Heart left ventricle (tissue), 13 donors: ENCODE measurements at regions not wholly inside any gene's neighbourhood (a gene's known extent, or its start where the extent isn't known, plus 50 kb on each side); places are given as distances from the start of the nearest gene placed in this dataset.

Experiments
- POLR2A ChIP-seq, 2 donors: fragments of 450-650 bp; IDR thresholded peaks; one replicate each; pipeline ENCODE4 v1.6.1; 2017; ENCODE audit warnings: antibody characterized with exemption in 2 of 2, mild to moderate bottlenecking in 2 of 2, moderate library complexity in 2 of 2
- TF ChIP-seq, protein P1 (sequence below), 12 donors: fragments of 200-600 bp; sonication (generic) in 4 of 12; IDR thresholded peaks; one replicate each; pipeline versions ENCODE4 v1.5.0 to v1.8.0; 2018 to 2022; ENCODE audit warnings: antibody characterized with exemption in 12 of 12, mild to moderate bottlenecking in 5 of 12
- donor health status: ischemic (EF 13 %, LVEDD 7.1; RV severe dilation, severe dysfunction).
- donor health status: DM: no; HTN: yes; CAD: no.
- donor health status: DM: no; HTN: no; CAD: no.
- donor health status: ischemic (EF 25% LVEDD 6.9; RV normal size, moderate dysfunction).
- donor health status: ischemic (EF 25% LVEDD 5.7; RV mildly dilated, moderate dysfunction).
- donor health status: ischemic (EF 35%, LVEDD 5.7; RV mildly dilated, moderate dysfunction).
- donor health status: nonischemic (EF 11% LVEDD 7.7; RV severe dilation, severe dysfunction).
- donor health status: DM: yes; HTN: yes; CAD: no.
- donor health status: PGD.
- donor health status: ischemic (EF 29% LVEDD 5.4; RV normal size, mild dysfunction).
- donor health status: nonischemic (EF 23%, LVEDD 6.1; RV moderate dilation, normal function).

DNA sequence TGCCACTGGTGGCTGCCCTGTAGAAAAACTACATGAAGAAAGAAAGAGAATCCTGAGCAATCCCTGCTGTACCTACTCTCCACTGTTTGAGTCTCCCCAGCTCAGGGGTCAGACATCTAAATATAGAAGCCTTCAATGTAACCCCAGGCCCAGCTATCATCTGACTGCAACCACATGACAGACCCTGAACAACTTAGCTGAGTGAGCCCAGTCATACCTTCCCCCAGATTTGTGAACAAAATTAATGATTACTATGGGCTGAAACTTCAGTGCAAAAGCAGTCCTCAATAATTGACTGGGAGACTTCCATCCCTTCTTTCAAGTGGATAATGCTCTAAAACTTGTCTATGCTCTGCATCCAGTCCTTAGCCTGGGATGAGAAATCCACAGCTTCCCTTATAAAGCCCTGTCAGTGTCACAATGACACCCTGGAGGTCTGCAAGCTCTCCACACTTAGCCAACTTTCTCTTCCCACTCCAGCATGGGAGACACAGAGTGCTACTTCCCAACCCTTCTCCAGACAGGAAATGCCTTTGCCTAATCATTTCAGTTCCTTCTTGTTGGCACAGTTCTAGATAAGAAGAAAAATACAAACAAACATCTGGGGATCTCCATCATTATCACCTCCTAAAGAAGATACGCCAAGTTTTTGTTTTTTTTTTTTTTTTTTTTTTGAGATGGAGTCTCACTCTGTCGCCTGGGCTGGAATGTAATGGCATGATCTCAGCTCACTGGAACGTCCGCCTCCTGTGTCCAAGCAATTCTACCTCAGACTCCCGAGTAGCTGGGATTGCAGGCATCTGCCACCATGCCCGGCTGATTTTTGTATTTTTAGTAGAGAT is 198.5 kb upstream of the GADL1 start:
- TF ChIP-seq, protein P1, sequence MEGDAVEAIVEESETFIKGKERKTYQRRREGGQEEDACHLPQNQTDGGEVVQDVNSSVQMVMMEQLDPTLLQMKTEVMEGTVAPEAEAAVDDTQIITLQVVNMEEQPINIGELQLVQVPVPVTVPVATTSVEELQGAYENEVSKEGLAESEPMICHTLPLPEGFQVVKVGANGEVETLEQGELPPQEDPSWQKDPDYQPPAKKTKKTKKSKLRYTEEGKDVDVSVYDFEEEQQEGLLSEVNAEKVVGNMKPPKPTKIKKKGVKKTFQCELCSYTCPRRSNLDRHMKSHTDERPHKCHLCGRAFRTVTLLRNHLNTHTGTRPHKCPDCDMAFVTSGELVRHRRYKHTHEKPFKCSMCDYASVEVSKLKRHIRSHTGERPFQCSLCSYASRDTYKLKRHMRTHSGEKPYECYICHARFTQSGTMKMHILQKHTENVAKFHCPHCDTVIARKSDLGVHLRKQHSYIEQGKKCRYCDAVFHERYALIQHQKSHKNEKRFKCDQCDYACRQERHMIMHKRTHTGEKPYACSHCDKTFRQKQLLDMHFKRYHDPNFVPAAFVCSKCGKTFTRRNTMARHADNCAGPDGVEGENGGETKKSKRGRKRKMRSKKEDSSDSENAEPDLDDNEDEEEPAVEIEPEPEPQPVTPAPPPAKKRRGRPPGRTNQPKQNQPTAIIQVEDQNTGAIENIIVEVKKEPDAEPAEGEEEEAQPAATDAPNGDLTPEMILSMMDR (IDR thresholded peaks at IDR 0.05), result no peak
- no peak for TF ChIP-seq POLR2A (IDR thresholded peaks at IDR 0.05)
